SK-N-SH treated with all-trans-retinoic acid at 6 μM for 48 hours (cell line): ENCODE measurements at regions not wholly inside any gene's neighbourhood (a gene's known extent, or its start where the extent isn't known, plus 50 kb on each side); places are given as distances from the start of the nearest gene placed in this dataset.

ENCODE experiments used
- ATAC-seq: fragments of 200-7000 bp; cut with Tn5 transposase; 3 replicates; pipeline ENCODE4 v1.9.1; 2020; ENCODE audit warnings: mild to moderate bottlenecking, moderate library complexity
- ARNTL ChIP-seq: fragments of 450-650 bp; formaldehyde crosslinking; IDR thresholded peaks from 2 replicates; pipeline ENCODE4 v1.5.0; 2020; ENCODE audit warnings: low read depth, mild to moderate bottlenecking, moderate library complexity, borderline replicate concordance
- BACH2 ChIP-seq: fragments of 250-450 bp; sonication (Bioruptor Pico); IDR thresholded peaks from 2 replicates; pipeline ENCODE4 v1.9.0; 2021; ENCODE audit warnings: mild to moderate bottlenecking, borderline replicate concordance
- GLIS3 ChIP-seq: fragments of 250-450 bp; sonication (Bioruptor Pico); IDR thresholded peaks from 2 replicates; pipeline ENCODE4 v1.5.0; 2020; ENCODE audit warnings: mild to moderate bottlenecking, moderate library complexity
- ISL1 ChIP-seq: fragments of 250-450 bp; sonication (Bioruptor Pico); IDR thresholded peaks from 2 replicates; pipeline ENCODE4 v2.1.2; 2022; ENCODE audit warnings: mild to moderate bottlenecking, moderate library complexity
- OSR1 ChIP-seq: fragments of 250-450 bp; sonication (Bioruptor Pico); IDR thresholded peaks from 2 replicates; pipeline ENCODE4 v1.8.0; 2022; ENCODE audit warnings: moderate library complexity, mild to moderate bottlenecking, inconsistent platforms
- PPARA ChIP-seq: fragments of 250-450 bp; sonication (Bioruptor Pico); IDR thresholded peaks from 2 replicates; pipeline ENCODE4 v1.5.0; 2020; ENCODE audit warnings: mild to moderate bottlenecking, borderline replicate concordance
- RARB ChIP-seq: fragments of 250-450 bp; sonication (Bioruptor Pico); IDR thresholded peaks from 2 replicates; pipeline ENCODE4 v1.8.0; 2021; ENCODE audit warnings: mild to moderate bottlenecking, moderate library complexity
- SNAI2 ChIP-seq: fragments of 250-450 bp; sonication (Bioruptor Pico); IDR thresholded peaks from 2 replicates; pipeline ENCODE4 v1.5.0; 2020; ENCODE audit warnings: mild to moderate bottlenecking, moderate library complexity
- TOX ChIP-seq: fragments of 250-450 bp; sonication (Bioruptor Pico); IDR thresholded peaks from 2 replicates; pipeline ENCODE4 v1.8.0; 2021; ENCODE audit warnings: mild to moderate bottlenecking, moderate library complexity, borderline replicate concordance
- ZC3H10 ChIP-seq: fragments of 250-450 bp; sonication (Bioruptor Pico); IDR thresholded peaks from 2 replicates; pipeline ENCODE4 v1.5.1; 2021; ENCODE audit warnings: mild to moderate bottlenecking, moderate library complexity
- ZFP30 ChIP-seq: fragments of 450-650 bp; formaldehyde crosslinking; IDR thresholded peaks from 2 replicates; pipeline ENCODE4 v1.5.0; 2022; ENCODE audit warnings: mild to moderate bottlenecking, moderate library complexity
- ZNF565 ChIP-seq: fragments of 450-650 bp; formaldehyde crosslinking; conservative IDR thresholded peaks from 2 replicates; pipeline ENCODE4 v1.5.0; 2020; ENCODE audit warnings: low read depth, mild to moderate bottlenecking, moderate library complexity
- ZNF70 ChIP-seq: fragments of 450-650 bp; formaldehyde crosslinking; IDR thresholded peaks from 2 replicates; pipeline ENCODE4 v1.5.0; 2020; ENCODE audit warnings: mild to moderate bottlenecking, moderate library complexity
- TF ChIP-seq, protein P1 (sequence below): fragments of 250-450 bp; sonication (Bioruptor Pico); IDR thresholded peaks from 2 replicates; pipeline ENCODE4 v1.5.0; 2020; ENCODE audit warnings: mild to moderate bottlenecking, moderate library complexity
- TF ChIP-seq, protein P2 (sequence below): fragments of 250-450 bp; sonication (Bioruptor Pico); IDR thresholded peaks from 2 replicates; pipeline ENCODE4 v1.8.0; 2021; ENCODE audit warnings: low read depth, mild to moderate bottlenecking, moderate library complexity, borderline replicate concordance
- TF ChIP-seq, protein P3 (sequence below): fragments of 250-450 bp; sonication (Bioruptor Pico); IDR thresholded peaks from 2 replicates; pipeline ENCODE4 v1.5.1; 2020; ENCODE audit warnings: low read depth, mild to moderate bottlenecking, moderate library complexity

DNA sequence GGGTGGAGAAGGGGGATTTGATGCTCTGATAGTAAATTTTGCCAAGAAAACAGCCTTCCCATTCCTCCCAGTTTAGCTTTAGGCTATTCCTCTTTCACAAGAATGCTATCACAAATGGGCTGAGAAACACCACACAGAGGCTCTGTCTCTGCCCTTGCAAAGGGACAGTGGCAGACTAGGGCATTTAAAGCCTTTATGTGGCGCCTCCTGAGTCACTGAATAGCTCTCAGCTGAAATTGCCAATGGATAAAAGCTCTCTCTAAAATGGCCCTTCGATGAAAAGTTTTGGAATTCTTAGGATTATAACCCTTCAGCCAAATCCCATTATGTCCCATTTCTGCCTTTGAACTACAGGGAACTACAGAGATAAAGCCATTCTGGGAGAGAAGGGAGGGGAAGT lies 1000.4 kb downstream of the ADGRL2 start (continued):
- TF ChIP-seq, protein P1, sequence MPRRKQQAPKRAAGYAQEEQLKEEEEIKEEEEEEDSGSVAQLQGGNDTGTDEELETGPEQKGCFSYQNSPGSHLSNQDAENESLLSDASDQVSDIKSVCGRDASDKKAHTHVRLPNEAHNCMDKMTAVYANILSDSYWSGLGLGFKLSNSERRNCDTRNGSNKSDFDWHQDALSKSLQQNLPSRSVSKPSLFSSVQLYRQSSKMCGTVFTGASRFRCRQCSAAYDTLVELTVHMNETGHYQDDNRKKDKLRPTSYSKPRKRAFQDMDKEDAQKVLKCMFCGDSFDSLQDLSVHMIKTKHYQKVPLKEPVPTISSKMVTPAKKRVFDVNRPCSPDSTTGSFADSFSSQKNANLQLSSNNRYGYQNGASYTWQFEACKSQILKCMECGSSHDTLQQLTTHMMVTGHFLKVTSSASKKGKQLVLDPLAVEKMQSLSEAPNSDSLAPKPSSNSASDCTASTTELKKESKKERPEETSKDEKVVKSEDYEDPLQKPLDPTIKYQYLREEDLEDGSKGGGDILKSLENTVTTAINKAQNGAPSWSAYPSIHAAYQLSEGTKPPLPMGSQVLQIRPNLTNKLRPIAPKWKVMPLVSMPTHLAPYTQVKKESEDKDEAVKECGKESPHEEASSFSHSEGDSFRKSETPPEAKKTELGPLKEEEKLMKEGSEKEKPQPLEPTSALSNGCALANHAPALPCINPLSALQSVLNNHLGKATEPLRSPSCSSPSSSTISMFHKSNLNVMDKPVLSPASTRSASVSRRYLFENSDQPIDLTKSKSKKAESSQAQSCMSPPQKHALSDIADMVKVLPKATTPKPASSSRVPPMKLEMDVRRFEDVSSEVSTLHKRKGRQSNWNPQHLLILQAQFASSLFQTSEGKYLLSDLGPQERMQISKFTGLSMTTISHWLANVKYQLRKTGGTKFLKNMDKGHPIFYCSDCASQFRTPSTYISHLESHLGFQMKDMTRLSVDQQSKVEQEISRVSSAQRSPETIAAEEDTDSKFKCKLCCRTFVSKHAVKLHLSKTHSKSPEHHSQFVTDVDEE = no peak

DNA sequence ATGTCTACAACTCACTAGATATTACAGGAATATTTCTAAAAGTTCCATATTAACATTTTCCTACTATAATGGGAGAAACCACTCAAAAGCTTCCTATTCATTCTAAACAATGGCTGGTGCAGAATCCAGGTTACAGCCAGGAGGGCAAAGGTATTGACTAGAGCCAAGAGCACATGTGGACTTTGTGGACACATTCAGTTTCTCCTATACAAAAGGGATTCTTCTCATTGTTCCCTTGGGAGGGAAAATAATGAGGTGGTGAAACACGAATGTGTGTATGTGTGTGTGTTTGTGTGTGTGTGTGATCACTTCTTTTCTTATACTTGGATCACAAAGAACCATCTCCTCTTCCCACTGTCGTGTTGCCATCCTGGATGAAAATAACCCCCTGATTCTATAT lies 1000.0 kb downstream of the ADGRL2 start:
- ATAC-seq = no peak

DNA sequence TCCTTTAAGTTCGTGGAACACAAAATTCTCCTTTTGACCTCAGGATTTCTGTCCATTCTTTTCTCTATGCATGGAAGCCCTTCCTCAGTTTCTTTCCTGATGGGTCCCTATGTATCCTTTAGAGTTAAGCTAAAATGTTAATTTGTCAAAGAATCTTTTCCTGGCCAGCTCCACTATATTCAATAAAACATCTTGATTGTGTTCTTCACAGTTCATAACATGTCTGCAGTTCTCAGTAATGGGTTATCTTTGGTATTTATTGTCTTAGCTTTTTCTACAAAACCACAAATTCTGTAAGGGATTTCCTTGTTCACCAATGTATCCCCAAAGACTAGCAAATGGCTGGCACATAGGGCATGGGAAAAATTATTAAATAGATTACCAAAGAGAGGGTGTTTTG lies 998.5 kb downstream of the ADGRL2 start:
- no peak for ATAC-seq
- TF ChIP-seq ARNTL (no peak), BACH2 (CRISPR knock-in tag) (no peak), PPARA (CRISPR knock-in tag) (no peak), TOX (CRISPR knock-in tag) (no peak), GLIS3 (CRISPR knock-in tag) (no peak), ZNF565 (CRISPR knock-in tag) (no peak), ZFP30 (CRISPR knock-in tag) (no peak), RARB (no peak), ISL1 (CRISPR knock-in tag) (no peak), OSR1 (no peak), ZNF70 (CRISPR knock-in tag) (no peak), ZC3H10 (CRISPR knock-in tag) (no peak), SNAI2 (CRISPR knock-in tag) (no peak)
- TF ChIP-seq, protein P1 = no peak
- TF ChIP-seq, protein P2, sequence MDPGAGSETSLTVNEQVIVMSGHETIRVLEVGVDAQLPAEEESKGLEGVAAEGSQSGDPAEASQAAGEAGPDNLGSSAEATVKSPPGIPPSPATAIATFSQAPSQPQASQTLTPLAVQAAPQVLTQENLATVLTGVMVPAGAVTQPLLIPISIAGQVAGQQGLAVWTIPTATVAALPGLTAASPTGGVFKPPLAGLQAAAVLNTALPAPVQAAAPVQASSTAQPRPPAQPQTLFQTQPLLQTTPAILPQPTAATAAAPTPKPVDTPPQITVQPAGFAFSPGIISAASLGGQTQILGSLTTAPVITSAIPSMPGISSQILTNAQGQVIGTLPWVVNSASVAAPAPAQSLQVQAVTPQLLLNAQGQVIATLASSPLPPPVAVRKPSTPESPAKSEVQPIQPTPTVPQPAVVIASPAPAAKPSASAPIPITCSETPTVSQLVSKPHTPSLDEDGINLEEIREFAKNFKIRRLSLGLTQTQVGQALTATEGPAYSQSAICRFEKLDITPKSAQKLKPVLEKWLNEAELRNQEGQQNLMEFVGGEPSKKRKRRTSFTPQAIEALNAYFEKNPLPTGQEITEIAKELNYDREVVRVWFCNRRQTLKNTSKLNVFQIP (CRISPR knock-in tag) = no peak
- TF ChIP-seq, protein P3, sequence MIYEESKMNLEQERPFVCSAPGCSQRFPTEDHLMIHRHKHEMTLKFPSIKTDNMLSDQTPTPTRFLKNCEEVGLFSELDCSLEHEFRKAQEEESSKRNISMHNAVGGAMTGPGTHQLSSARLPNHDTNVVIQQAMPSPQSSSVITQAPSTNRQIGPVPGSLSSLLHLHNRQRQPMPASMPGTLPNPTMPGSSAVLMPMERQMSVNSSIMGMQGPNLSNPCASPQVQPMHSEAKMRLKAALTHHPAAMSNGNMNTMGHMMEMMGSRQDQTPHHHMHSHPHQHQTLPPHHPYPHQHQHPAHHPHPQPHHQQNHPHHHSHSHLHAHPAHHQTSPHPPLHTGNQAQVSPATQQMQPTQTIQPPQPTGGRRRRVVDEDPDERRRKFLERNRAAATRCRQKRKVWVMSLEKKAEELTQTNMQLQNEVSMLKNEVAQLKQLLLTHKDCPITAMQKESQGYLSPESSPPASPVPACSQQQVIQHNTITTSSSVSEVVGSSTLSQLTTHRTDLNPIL (CRISPR knock-in tag) = no peak

More for the DNA sequence above, 1000.0 kb downstream of the ADGRL2 start:
- TF ChIP-seq ARNTL (no peak), ZC3H10 (CRISPR knock-in tag) (no peak), RARB (no peak)
- TF ChIP-seq, protein P3 (CRISPR knock-in tag) = no peak
- TF ChIP-seq, protein P2 (CRISPR knock-in tag) = no peak
- TF ChIP-seq, protein P1 = no peak
